GM21528 (cell line): ENCODE measurements at regions not wholly inside any gene's neighbourhood (a gene's known extent, or its start where the extent isn't known, plus 50 kb on each side); places are given as distances from the start of the nearest gene placed in this dataset.

Experiments used
- ATAC-seq: cut with Tn5 transposase; IDR thresholded peaks from one replicate; pipeline ENCODE4 v1.9.1; 2021; ENCODE audit warnings: mild to moderate bottlenecking, moderate library complexity; ENCODE audit not compliant: unreplicated experiment, low FRiP score

DNA sequence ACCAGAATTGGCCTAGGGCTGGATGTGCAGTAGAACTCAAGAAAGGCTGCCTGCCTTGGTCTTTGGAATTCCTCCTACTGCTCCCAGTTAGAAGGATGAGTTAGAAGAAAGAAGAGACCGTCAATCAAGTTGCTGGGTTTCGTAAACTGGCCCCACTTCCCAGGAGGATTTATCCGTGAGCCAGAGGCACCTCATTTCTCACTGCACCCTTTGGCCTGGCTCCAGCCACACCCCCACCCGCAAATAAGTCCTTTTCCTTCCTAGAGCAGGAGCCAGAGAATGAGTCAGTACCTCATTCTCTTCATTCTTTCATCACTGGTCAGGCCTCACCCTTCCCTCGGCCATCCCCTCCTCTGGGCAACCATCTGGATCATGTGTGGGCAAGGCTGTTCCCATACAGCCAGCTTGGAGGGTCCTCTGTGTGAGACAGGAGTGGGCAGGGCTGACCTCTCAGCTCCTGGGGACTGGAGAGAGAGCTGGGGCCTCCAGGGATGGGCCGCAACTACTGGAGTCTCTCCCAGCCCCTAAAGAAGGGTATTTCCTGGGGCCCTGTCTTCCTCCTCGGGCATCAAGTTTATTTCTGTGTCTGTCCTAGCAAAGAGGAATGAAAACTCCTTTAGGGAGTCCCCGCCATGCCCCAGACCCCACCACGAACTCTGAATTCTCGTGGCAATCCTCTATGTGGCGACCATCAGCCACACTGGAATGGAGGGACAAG is 87.2 kb upstream of the DUSP5 start:
- ATAC-seq = no peak

- ATAC-seq = no peak
Observed at GRCh38 chr10:110411047-110411410, 86.7 kb upstream of the DUSP5 start.

GRCh38 chr10:110413049-110413783 is 84.5 kb upstream of the DUSP5 start:
- no peak for ATAC-seq

DNA sequence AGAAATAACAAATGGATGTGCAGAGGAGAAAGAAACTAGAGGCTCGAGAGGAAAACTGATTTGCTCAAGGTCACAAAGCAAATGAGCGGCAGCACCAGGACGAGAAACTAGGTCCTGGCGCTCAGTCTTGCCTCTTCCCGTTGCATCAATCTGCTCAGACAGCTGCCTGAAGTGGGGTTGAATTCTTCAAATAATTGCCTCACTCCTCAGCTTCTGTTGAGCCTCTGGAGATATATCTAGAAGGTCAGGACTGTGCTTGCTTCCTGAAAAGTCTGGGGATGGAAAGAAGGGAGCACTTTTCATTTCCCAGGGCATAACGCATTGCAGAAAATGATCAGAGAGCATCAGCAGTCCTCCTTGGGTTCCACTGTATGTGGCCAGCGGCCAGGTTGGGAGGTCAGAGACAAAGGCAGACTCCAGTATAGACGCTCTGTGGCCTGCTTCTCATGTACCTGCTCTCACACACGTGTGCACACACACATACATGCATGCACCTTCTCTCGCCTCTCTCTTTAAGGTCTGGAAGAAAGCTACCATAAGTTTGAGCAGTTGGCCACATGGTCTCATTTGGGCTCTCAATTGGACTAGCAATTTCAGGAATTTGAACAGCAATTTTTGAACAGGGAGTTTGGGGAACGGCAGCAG is 83.7 kb upstream of the DUSP5 start:
- ATAC-seq = peak; percentile 9

DNA sequence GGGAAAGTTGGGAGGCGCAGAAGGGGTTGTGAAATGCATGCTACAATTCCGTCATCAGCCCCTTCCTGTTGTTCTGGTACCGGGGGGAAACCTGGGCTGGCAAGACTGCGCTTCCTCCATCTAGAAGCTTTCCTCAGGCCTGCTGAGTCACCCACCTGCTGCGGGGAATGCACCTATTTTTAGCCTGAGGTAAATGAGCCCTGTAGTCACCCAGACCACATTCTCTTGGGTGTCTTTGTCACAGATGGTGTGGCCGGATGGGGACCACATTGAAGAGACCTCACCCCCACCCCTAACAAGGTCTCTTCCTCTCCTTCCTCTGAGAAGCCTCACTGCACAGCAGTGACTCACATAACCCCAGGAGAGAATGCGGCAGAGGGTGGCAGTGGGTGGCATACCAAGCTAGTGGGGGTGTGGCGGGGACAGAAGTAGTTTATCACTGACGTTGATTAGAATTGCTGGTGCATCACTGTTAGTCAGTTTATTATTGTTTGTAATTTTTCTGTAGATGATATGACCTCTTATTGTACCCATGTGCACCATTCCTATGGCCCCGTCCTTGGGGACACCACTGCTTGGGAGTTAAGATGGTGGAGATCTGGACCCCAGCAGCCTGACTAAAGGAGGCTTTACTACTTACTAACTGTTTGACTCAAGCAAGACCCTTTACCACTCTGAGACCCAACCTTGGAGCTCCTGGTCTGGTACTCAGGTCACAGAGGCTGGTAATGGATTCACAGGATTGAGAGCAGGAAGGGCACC is 83.0 kb upstream of the DUSP5 start:
- ATAC-seq = peak; percentile 84

DNA sequence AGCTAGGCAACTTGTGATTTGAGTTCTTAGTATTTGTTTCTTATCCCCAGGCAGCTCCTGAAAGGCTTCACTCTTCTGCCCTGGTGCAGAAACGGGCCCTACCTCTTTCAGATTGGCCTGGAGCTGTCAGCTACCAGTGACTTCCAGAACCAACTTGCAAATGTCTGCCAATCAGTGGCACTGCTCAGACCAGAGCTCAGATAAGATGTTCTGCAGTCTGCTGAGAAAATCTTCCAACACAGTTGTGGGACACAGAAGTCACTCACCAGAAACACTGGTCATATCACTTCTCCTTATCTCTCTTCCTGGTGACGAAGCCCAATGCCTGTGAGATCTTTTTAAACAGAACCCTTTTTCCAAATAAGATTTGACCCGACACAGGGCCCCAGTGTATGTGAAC is 81.9 kb upstream of the DUSP5 start:
- ATAC-seq = no peak

DNA sequence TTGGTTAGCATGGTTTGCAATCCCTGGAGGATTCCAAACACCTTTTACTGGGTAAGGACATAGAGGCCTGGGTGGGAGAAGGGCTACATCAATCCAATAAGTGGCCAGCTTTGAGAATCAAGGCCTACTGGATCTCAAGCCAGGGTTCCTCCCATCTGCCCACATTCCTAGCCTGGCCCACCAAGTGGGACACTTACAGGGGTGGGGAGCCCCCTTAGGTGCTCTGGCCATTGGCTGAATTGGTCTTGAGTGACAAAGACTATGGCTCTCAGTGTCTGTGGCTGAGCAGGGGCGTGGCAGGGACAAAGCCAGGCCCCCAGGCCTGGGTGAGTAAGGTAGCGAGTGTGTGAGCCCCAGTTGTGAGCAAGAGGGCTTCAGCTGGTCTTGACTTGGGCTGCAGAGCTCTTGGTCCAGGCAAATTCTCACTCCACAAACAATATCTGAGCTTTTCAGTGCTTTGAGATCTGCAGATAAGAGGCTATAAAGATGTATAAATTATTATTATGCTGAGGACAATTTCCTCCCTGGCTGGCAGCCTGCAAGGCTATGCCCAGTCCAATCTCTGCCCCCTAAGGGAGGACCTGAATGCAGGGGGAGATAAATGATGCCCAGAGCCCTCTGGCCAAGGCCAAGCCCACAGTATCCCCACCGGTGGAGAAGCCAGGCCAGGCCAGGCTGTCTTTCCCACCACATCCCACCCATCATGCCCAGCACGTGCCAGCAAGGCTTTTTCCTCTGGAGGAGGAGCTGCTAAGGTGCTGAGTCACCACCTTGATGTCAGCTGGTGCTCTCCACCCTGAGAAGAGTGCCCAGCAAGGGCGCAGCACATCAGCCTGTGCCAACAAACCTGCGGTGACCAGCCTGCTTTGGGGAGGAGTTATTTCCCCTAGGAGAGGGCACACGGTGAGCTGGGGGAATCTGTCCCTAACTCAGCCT is 80.7 kb upstream of the DUSP5 start:
- ATAC-seq = no peak

- no peak for ATAC-seq
Observed at GRCh38 chr10:110418218-110418617, 79.5 kb upstream of the DUSP5 start.

DNA sequence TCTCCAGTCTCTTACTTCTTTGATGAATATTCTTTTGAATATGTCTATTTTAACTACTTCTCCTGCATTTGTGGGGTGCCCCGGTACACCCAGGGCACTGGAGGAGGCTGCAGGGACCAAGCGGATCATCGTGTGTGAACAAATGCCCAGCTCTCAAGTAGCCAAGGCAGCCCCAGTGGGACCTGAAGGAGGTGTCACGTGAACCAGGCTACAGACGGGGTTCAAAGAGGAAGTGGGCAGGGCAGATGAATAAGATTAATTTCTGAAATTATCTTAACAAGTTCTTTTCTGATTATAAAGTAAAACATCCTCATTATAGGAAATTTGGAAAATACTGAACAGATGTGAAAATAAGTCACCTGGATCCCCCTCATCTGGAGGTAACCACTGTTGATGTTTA is 78.4 kb upstream of the DUSP5 start:
- no peak for ATAC-seq

DNA sequence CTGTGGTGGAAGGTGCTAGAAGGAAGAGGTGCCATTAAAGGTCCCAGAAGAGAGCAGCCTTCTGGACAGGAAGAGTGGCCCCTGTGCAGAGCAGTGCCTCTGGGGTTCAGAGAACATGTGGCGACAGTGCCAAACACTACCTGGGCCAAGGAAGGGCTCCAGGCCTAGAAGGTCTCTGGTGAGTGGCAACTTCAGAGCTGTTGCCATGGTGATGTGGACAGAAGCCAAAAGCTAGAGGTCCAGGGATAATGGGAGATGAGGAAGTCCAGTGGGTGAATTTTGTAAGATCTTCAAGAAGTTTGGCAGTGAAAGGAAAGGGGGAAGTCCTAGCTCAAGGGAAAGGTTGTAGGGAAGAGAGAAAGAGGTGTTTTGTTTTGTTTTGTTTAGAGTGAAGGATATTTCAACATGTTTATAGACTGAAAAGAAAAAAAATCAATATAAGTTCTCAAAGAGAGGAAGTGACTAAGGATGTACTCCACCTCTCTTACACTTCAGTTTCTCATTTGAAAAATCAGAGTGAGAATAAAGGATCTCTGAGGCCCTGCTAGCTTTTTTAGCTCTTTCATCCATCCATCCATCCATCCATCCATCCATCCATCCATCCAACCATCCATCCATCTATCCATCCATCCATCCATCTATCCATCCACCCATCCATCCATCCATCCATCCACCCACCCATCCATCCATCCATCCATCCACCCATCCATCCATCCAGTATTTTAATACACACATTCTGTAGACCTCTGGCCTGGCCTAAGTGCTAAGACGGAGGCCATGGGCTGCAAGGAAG is 77.1 kb upstream of the DUSP5 start:
- no peak for ATAC-seq

DNA sequence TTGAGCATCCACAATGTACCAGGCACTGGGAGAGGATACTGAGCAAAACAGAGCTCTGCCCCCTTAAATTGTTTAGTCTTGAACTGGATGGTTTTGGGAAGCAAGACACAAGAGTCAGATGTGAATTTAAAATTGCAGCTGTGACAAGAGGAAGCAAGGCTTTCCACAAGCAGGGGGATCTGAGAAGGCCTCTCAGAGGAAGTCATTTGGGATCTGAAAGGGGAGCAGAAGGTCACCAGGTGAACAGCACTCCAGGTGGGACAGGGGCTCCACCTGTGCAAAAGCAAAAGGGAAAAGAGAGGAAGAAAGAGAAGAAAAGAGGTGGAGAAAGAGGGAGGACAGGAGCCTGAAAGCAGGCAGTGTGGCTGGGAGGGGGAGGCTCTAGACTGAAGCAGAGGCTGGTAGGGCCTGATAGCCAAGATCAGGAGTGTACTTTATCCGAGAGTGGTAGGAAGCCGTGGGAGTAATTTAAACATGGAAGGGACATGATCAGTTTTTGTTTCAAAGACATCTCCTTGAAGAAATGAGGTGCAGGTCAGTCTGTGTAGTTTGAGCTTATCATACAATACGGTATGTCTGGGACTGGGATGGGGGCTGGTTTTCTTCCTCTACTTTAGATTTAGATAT is 76.1 kb upstream of the DUSP5 start:
- ATAC-seq = no peak

GRCh38 chr10:110422548-110422947 is 75.2 kb upstream of the DUSP5 start:
- no peak for ATAC-seq

- no peak for ATAC-seq
Observed at GRCh38 chr10:110423650-110424049, 74.1 kb upstream of the DUSP5 start.

DNA sequence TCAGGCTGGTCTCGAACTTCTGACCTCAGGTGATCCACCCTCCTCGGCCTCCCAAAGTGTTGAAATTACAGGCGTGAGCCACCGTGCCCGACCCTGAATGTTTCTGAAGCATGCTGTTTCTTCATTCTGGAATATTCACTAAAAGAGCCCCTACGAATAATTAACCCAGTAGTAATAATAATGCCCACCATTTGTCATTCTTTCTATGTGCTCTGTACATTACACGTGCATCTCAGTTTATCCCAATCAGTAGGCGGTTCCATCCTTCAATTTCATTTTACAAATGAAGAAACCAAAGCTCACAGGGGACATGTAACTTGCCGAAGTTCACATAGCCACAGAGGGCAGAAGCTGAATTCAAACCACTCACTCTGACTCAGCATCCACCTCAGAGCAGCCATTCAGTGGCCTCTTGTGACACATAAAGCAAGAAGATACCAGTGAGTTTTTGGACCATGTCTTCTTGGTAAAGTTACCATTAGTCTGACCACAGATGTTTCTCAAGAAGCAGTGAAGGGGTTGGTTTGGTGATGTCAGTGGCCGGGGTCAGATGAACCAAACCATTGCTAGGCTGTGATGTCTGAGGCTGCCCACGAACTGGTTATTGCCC is 71.9 kb upstream of the DUSP5 start:
- ATAC-seq = peak; percentile 51

DNA sequence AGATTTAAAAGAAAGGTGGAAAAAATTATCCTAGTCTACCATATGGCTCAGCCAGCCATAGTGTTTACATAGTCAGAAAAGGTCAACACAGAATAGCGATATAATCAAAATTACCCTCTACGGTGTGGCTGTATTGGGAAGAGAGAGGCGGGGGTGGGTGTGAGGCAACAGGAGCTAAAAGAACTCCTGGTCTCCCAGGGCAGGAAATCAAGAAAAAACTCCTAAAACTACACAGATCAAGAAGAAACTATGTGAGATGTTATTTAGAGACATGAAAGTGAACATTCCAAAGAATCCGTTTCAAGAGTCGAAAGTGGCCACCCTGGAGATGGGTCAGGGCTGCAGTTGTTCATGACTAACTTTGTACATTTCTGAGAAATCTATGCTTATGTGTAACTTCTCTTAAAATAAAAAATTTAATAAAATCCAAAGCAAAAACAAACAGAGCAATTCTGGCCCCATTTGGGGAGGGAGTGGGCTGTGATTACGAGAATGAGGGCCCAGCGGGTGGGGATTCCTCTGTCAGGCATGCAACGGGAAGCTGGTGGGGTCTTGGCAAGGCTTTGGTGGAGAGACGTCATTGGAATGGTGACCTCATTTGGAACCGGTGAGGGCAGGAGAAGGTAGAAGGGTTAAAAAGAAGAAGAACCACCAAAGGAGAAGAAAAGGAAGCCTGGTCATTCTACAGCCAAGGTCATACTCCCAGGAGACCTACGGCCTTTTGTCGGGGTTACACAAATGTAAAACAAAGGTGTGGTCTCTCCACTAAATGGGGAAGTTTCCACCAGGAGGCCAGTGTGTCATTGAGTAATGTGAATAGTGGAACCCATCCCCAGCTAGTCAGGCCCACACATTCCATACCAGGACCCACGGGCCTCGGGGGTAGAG is 71.2 kb upstream of the DUSP5 start:
- ATAC-seq = no peak

DNA sequence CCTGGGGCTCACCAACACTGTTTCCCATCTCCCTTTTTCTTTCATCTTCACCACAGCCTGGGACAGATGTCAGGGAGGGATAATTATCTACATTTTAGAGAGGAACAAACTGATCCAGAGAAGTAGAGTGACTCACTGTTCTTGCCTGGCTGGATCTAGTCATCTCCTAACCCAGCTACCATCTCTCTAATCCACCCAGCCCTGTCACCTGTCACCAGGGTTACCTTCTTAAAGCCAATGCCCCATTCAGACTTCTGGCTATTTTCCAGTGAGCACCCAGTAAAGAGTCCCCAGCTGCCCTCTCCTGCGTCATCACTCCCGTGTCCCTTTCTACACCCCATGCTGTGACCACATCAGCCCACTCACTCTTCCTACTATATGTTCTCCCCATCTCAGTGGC is 68.4 kb upstream of the DUSP5 start:
- no peak for ATAC-seq
